ENCODE measurements at regions not wholly inside any gene's neighbourhood (a gene's known extent, or its start where the extent isn't known, plus 50 kb on each side); places are given as distances from the start of the nearest gene placed in this dataset.

DNA sequence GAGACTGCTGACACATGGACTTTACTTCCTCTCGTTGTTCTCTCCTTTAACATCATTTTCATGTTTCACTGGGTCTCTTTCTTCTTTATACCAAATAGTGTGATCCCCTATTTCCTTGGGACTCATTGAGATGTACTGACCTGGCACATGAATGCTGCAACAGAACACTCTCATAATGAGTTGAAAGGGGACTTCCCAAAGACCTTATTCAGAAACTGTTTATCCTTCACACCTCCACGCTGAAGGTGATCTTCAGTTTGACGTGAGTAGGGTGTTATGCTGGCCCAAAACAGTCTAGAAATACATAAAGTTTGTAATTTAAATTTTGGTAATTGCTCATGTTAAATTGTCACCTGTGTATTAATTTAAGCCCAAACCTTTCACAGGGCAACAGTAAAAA, 1096.8 kb upstream of the GYPC start:
- no peaks in the 10 kb centered on the region for H3K36me3 Mint-ChIP-seq
- DNase-seq (no peak), ATAC-seq (ENCODE audit: low read depth) (no peak)
- no peak overlapping the region for H3K4me3 Mint-ChIP-seq
- no peak overlapping the region for H3K27ac Mint-ChIP-seq
- H3K9me3 Mint-ChIP-seq: no peaks in the 10 kb centered on the region
- POLR2A ChIA-PET: no interaction called here
- H3K27me3 Mint-ChIP-seq: no peaks in the 10 kb centered on the region
- no peaks in the 10 kb centered on the region for H3K4me1 Mint-ChIP-seq

DNA sequence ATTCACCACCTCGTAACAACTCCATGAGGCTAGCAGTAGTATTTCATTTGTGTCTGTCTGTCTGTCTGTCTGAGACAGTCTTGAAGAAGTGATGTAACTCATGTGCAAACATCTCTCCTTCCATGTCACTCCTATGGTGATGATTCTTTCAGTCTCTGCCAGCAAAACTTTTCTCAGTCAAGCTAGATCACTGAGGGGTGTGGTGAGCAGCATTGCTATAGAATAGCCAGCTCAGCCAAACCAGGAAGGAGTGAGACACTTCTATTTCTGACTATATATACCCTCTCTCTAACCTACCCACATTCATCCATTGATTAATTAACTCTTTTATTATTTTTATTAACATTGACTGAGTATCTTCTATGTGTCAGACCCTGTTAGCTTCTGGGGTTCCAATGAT, 1095.1 kb upstream of the GYPC start:
- Mint-ChIP-seq H3K9me3 (no peaks in the 10 kb centered on the region), H3K4me3 (no peak overlapping the region), H3K27me3 (no peaks in the 10 kb centered on the region), H3K4me1 (no peaks in the 10 kb centered on the region), H3K36me3 (no peaks in the 10 kb centered on the region), H3K27ac (no peak overlapping the region)
- DNase-seq (no peak), ATAC-seq (ENCODE audit: low read depth) (no peak)
- POLR2A ChIA-PET: no interaction called here

DNA sequence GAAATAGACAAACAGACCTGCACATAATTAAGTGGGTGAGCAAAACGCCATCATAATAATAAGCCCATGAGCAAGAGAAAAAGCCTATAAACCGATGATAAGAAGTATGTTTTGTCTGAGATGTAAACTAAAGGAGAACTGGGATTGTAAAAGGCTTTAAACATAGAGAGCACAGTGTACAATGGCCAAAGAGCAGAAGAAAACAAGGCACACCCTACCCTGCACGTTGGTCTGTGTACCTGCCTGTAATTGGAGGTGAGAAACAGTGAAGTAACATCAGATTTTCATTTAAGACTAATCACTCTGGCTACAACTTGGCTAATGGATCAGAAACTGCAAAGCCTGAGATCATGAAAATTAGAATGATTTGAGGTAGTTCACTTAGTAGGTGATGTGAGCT, 1094.7 kb upstream of the GYPC start:
- H3K27ac Mint-ChIP-seq: no peak overlapping the region
- no peaks in the 10 kb centered on the region for H3K27me3 Mint-ChIP-seq
- no peak for ATAC-seq (ENCODE audit: low read depth)
- no peaks in the 10 kb centered on the region for H3K9me3 Mint-ChIP-seq
- POLR2A ChIA-PET: no interaction called here
- no peak for DNase-seq
- no peaks in the 10 kb centered on the region for H3K4me1 Mint-ChIP-seq
- H3K36me3 Mint-ChIP-seq: no peaks in the 10 kb centered on the region
- no peak overlapping the region for H3K4me3 Mint-ChIP-seq

DNA sequence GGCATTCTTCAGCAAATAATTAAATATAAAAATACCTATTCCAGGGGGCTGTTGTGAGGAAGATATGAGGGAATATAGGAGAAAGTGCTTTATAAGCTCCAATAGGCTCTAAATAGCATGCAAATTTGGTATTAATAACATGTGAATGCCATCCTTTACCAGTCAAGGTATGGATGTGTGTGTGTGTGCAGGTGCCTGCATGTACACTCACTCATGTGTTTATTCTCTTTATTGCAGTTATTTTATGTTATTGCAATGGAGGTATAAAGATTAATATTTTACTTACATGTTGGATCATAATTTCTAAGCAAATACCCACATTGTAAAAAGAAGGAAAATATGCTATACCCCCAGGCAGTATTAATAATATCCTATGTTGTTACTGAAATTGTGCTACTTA, 1093.0 kb upstream of the GYPC start:
- Mint-ChIP-seq H3K9me3 (no peaks in the 10 kb centered on the region), H3K4me1 (no peaks in the 10 kb centered on the region), H3K4me3 (no peak overlapping the region), H3K27ac (no peak overlapping the region), H3K36me3 (no peaks in the 10 kb centered on the region), H3K27me3 (no peaks in the 10 kb centered on the region)
- POLR2A ChIA-PET: no interaction called here
- DNase-seq (no peak), ATAC-seq (ENCODE audit: low read depth) (no peak)

DNA sequence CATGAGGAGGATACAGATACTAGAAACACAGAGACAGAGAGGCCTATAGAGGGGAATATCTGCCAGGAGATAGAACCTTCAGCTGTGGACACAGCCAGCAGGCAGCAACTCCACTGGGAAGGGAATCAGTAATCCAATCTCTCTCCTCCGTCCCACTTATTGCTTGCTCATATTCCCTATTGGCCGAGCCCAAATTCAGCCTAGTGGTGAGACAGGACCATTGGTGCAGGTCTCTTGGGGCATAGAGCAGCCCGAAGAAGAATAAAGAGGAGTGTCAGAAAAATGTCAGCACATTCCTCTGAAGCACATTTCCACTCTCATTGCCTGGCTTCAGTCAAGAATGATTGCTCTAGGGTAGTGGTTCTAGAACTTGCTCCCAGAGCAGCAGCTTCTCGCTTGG, 1091.5 kb upstream of the GYPC start:
- Mint-ChIP-seq H3K9me3 (no peaks in the 10 kb centered on the region), H3K4me3 (no peak overlapping the region), H3K36me3 (no peaks in the 10 kb centered on the region), H3K4me1 (no peaks in the 10 kb centered on the region), H3K27ac (no peak overlapping the region), H3K27me3 (no peaks in the 10 kb centered on the region)
- POLR2A ChIA-PET: no interaction called here
- no peak for DNase-seq
- ATAC-seq (ENCODE audit: low read depth): no peak

DNA sequence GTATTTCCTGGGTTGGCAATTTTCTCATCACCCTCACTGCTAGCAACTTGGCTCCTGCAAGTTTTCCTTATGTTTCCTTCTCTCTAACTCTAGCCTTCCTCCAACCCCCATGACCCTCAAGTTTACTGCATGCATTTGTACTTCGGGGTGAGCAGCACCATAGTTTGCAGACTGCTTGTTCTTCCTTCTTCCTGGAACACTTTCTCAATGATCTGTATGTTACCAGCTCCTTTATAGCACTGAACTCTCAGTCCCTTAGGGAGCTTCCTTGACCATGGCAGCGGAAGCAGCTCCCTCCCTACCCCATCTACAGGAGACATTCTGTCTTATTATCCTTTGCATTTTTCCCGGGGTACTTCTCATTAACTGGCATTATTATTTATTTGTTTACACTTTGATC, 1089.5 kb upstream of the GYPC start:
- Mint-ChIP-seq H3K36me3 (no peaks in the 10 kb centered on the region), H3K4me3 (no peak overlapping the region), H3K4me1 (no peaks in the 10 kb centered on the region), H3K27ac (no peak overlapping the region), H3K9me3 (peaks cover 2% of the 10 kb centered on the region), H3K27me3 (no peaks in the 10 kb centered on the region)
- DNase-seq (no peak), ATAC-seq (ENCODE audit: low read depth) (no peak)
- POLR2A ChIA-PET: no interaction called here

DNA sequence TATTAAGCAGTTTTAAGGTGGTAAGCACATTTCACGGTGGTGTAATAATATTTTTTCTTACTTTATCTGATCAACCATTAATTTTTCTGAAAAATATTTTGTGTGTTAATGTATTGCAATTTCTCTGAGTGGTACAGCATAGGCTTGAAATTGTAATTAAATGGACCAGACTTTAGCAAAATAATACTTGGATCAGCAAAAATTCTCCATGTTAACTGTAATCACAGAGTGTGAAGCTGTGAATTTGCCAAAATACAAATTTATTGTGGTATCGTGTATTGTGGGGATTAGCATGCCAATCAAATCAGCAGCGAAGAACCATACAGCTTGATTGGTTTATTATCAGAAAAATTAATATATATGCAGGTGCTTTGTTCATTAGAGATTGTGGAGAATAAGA, 1088.9 kb upstream of the GYPC start:
- no peak overlapping the region for H3K27ac Mint-ChIP-seq
- peaks cover 2% of the 10 kb centered on the region for H3K9me3 Mint-ChIP-seq
- H3K36me3 Mint-ChIP-seq: no peaks in the 10 kb centered on the region
- no peak overlapping the region for H3K4me3 Mint-ChIP-seq
- H3K4me1 Mint-ChIP-seq: no peaks in the 10 kb centered on the region
- no peak for ATAC-seq (ENCODE audit: low read depth)
- H3K27me3 Mint-ChIP-seq: no peaks in the 10 kb centered on the region
- POLR2A ChIA-PET: no interaction called here
- DNase-seq: no peak

DNA sequence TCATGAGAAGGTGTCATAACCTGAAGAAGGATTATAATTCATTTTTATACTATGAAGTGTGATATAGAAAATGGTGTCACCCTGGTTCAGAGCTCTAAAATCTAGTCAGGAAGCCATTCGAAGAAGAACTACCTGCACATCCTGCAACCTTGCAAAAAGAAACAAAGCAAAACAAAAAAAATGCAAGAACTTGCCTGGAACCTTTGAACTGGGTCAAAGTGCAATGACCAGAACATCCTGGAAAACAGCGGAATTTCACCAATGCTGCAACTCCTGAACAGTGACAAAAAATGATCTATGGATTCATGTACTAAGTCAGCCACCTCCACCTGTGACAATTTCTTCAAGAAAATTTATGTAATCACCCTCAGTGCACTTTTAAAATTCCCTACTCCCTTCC, 1083.3 kb upstream of the GYPC start:
- Mint-ChIP-seq H3K27ac (no peak overlapping the region), H3K4me3 (no peak overlapping the region), H3K36me3 (no peaks in the 10 kb centered on the region), H3K27me3 (no peaks in the 10 kb centered on the region), H3K4me1 (no peaks in the 10 kb centered on the region), H3K9me3 (peaks cover 2% of the 10 kb centered on the region)
- DNase-seq (no peak), ATAC-seq (ENCODE audit: low read depth) (no peak)
- POLR2A ChIA-PET: no interaction called here

DNA sequence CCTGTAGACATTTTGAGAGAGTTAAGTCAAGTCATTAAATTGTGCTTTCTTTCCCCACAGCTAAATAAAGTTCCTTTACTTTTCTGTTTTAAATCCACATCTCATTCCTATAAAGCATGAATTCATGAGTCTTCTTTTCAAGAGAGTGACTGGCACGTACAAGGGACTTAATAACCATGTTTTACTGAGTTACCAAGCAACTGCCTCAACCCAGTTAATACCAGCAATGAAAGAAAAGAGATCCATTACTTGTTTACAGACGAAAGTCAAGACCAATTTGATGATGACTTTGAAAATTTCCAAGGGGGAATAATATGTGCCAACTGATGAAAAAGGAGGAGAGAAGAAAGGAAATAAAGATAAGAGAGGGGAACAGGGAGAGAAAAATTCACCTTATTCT, 1082.5 kb upstream of the GYPC start:
- Mint-ChIP-seq H3K4me3 (no peak overlapping the region), H3K27ac (no peak overlapping the region)

DNA sequence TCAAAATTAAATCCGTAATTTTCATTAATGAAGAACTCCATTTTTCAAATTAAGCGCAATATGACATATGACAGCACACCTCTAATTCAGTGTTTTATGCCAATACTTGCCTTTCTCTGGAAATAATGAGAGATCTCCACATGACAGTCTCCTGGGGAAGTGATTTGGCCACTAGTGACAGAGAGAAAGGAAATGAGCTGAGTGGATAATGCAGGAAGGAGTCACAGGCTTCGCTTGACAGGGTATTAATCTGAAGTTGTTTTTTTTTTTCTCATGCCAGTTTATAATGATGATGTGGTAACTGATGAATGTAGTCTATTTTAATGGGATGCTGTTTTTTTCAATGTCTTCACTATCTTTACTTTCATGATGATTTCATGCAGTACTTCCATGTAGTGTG, 1079.4 kb upstream of the GYPC start:
- ATAC-seq (ENCODE audit: low read depth) (no peak), DNase-seq (no peak)
- no peak overlapping the region for H3K4me3 Mint-ChIP-seq
- H3K36me3 Mint-ChIP-seq: no peaks in the 10 kb centered on the region
- no peaks in the 10 kb centered on the region for H3K4me1 Mint-ChIP-seq
- no peaks in the 10 kb centered on the region for H3K27me3 Mint-ChIP-seq
- POLR2A ChIA-PET: no interaction called here
- no peak overlapping the region for H3K27ac Mint-ChIP-seq
- H3K9me3 Mint-ChIP-seq: no peaks in the 10 kb centered on the region

More for the DNA sequence above, 1082.5 kb upstream of the GYPC start:
- Mint-ChIP-seq H3K4me1 (no peaks in the 10 kb centered on the region), H3K9me3 (peaks cover 2% of the 10 kb centered on the region), H3K27me3 (no peaks in the 10 kb centered on the region), H3K36me3 (no peaks in the 10 kb centered on the region)
- no peak for DNase-seq
- POLR2A ChIA-PET: no interaction called here
- no peak for ATAC-seq (ENCODE audit: low read depth)

DNA sequence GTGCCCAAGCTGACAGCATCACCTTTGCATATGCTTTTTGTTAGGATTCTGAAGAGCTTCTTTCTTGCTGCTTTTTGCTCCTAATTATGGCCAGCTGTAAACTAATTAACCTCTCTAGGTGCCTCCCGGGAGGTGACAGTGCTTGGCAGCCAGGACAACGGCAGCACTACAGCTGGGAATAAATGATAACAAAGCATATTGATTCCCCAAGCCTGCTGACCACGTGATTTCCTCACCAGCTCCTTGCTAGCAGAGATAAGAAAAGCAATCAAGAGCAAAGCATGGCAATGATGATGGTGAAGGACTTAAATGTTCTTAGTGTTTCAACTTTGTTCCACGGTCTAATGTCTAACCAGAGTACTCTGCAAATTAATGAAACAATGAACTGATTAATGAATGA, 1074.4 kb upstream of the GYPC start:
- H3K9me3 Mint-ChIP-seq: peaks cover under 1% of the 10 kb centered on the region
- DNase-seq (no peak), ATAC-seq (ENCODE audit: low read depth) (no peak)
- no peak overlapping the region for H3K27ac Mint-ChIP-seq
- no peak overlapping the region for H3K4me3 Mint-ChIP-seq
- no peaks in the 10 kb centered on the region for H3K36me3 Mint-ChIP-seq
- no peaks in the 10 kb centered on the region for H3K4me1 Mint-ChIP-seq
- H3K27me3 Mint-ChIP-seq: no peaks in the 10 kb centered on the region
- POLR2A ChIA-PET: no interaction called here

DNA sequence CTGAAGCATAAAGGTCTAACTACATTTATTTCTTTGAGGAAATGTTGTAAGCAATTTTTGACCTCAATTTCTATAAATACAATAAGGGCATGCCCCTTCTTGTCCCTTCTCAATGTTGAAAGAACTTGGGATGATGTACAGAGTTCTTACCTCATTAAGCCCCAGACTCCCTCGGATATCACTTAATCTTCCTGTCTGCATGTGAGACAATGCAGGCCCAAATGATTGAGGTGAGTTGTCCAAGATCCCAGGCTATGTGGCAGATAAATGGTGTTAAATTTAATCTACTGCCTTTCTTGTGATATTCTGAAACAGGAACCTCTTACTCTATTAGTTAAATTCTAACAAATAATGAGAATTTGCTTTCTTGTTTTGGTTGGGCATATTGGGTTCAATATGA, 1073.4 kb upstream of the GYPC start:
- H3K4me3 Mint-ChIP-seq: no peak overlapping the region
- no peak for DNase-seq
- ATAC-seq (ENCODE audit: low read depth): no peak
- H3K4me1 Mint-ChIP-seq: no peaks in the 10 kb centered on the region
- no peaks in the 10 kb centered on the region for H3K27me3 Mint-ChIP-seq
- no peak overlapping the region for H3K27ac Mint-ChIP-seq
- no peaks in the 10 kb centered on the region for H3K36me3 Mint-ChIP-seq
- POLR2A ChIA-PET: no interaction called here
- H3K9me3 Mint-ChIP-seq: peaks cover 1% of the 10 kb centered on the region

DNA sequence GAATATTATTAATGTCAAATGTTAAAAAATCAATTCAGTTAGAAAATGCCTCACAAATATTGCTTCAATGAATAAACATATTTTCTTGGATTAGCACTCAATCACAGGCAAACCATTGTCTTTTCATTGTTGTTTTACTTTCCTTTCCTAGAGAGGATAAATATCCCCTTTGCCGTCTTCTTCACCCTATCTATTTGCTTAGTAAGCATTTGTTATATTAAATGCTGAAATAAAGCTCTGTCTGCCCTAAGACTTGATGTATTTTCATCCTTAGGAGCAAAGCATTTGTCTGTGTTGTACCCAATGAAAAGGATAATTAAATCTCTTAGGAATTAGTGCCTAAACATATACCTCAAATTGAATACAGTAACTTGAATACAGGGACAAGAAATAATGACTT, 1071.2 kb upstream of the GYPC start:
- Mint-ChIP-seq H3K36me3 (no peaks in the 10 kb centered on the region), H3K27ac (no peak overlapping the region), H3K27me3 (no peaks in the 10 kb centered on the region), H3K9me3 (peaks cover 3% of the 10 kb centered on the region), H3K4me1 (no peaks in the 10 kb centered on the region), H3K4me3 (no peak overlapping the region)
- ATAC-seq (ENCODE audit: low read depth): no peak
- POLR2A ChIA-PET: no interaction called here
- DNase-seq: no peak

DNA sequence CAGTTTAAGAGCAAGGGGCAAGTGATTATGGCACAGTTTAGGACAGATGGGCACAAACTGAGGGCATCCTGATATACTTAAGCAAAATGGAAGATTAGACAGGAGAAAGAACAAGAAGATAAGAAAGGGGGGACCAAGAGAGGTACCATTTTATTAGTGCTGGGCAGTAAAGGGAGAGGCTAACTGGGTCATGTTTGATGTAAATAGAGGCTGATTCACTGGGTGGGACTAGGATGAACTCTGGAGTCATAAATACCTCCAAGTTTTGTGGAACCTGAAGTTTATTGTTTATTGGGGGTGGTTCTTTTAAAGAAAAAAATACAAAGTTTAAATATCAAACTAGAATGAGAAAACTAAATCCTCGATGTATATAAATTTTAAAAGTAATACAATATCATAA, 1067.2 kb upstream of the GYPC start:
- ATAC-seq (ENCODE audit: low read depth) (no peak), DNase-seq (no peak)
- Mint-ChIP-seq H3K9me3 (peaks cover 9% of the 10 kb centered on the region), H3K27ac (no peak overlapping the region), H3K27me3 (no peaks in the 10 kb centered on the region), H3K36me3 (no peaks in the 10 kb centered on the region), H3K4me3 (no peak overlapping the region), H3K4me1 (no peaks in the 10 kb centered on the region)
- POLR2A ChIA-PET: no interaction called here

DNA sequence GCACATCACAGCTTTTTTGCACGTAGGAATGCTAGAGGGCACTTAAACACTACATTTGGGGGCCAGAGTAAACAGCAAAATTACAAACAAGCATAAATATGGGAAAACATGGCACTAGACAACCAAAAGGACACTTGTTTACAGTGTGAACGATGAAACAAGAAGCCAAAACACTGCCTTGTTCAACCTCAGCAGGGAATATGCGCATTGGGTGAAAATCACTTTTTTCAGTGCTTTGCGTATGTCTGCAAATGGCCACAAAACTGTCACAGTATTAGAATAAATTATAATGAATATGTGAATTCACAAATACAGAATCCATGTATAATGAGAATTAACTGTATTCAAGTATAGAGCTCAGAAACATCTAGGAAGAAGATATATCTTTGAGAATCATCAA, 1064.0 kb upstream of the GYPC start:
- Mint-ChIP-seq H3K36me3 (no peaks in the 10 kb centered on the region), H3K4me3 (no peak overlapping the region), H3K27ac (no peak overlapping the region), H3K4me1 (no peaks in the 10 kb centered on the region), H3K9me3 (peaks cover 8% of the 10 kb centered on the region), H3K27me3 (no peaks in the 10 kb centered on the region)
- POLR2A ChIA-PET: no interaction called here
- DNase-seq (no peak), ATAC-seq (ENCODE audit: low read depth) (no peak)

Data from activated naive CD8-positive, alpha-beta T cell treated with anti-CD3 and anti-CD28 coated beads, Interleukin-2, amount 10 ng/mL, durations not matched to agents 7 days and 5 days (primary cell).